ENCODE measurements at regions not wholly inside any gene's neighbourhood (a gene's known extent, or its start where the extent isn't known, plus 50 kb on each side); places are given as distances from the start of the nearest gene placed in this dataset.

GRCh38 chr7:46979439-46979838 is 602.5 kb downstream of the TNS3 start:
- H3K9me3 ChIP-seq (ENCODE audit: control insufficient read depth, insufficient read depth, low read length), result no peaks in the 10 kb centered on the region
- POLR2A ChIA-PET, result no interaction called here
- H3K27me3 ChIP-seq (ENCODE audit: control insufficient read depth, insufficient read depth, low read length), result no peaks in the 10 kb centered on the region
- CTCF ChIA-PET, result no interaction called here
- no peak for TF ChIP-seq CTCF (IDR thresholded peaks at IDR 0.05; ENCODE audit: low read depth, low read length)
- no peak for DNase-seq (ENCODE audit: low read depth, low spot score)
- no peak overlapping the region for H3K4me3 ChIP-seq (ENCODE audit: low read depth, low read length)
- no peak overlapping the region for H3K27ac ChIP-seq (ENCODE audit: low read depth, low read length)

GRCh38 chr7:46975493-46975892 is 606.4 kb downstream of the TNS3 start:
- DNase-seq (ENCODE audit: low read depth, low spot score), result no peak
- ChIA-PET POLR2A (no interaction called here), CTCF (no interaction called here)
- Histone ChIP-seq H3K27ac (ENCODE audit: low read depth, low read length) (no peak overlapping the region), H3K9me3 (ENCODE audit: control insufficient read depth, insufficient read depth, low read length) (no peaks in the 10 kb centered on the region), H3K4me3 (ENCODE audit: low read depth, low read length) (no peak overlapping the region), H3K27me3 (ENCODE audit: control insufficient read depth, insufficient read depth, low read length) (no peaks in the 10 kb centered on the region)
- no peak for TF ChIP-seq CTCF (IDR thresholded peaks at IDR 0.05; ENCODE audit: low read depth, low read length)

- TF ChIP-seq CTCF (IDR thresholded peaks at IDR 0.05; ENCODE audit: low read depth, low read length), result no peak
- H3K4me3 ChIP-seq (ENCODE audit: low read depth, low read length), result no peak overlapping the region
- peak; percentile 30 for DNase-seq (ENCODE audit: low read depth, low spot score)
- CTCF ChIA-PET, result no interaction called here
- peak overlapping the region; percentile 84 for H3K27ac ChIP-seq (ENCODE audit: low read depth, low read length)
- no peaks in the 10 kb centered on the region for H3K9me3 ChIP-seq (ENCODE audit: control insufficient read depth, insufficient read depth, low read length)
- no peaks in the 10 kb centered on the region for H3K27me3 ChIP-seq (ENCODE audit: control insufficient read depth, insufficient read depth, low read length)
- POLR2A ChIA-PET, result interaction anchor here (1.0 kb wide), 1 partner anchor 63 kb away, joined by 3 read pairs; no protein-coding TSS in a partner anchor
Observed at GRCh38 chr7:46972205-46972604, 609.7 kb downstream of the TNS3 start.

GRCh38 chr7:46970476-46970875 is 611.4 kb downstream of the TNS3 start:
- Histone ChIP-seq H3K9me3 (ENCODE audit: control insufficient read depth, insufficient read depth, low read length) (no peaks in the 10 kb centered on the region), H3K27me3 (ENCODE audit: control insufficient read depth, insufficient read depth, low read length) (no peaks in the 10 kb centered on the region), H3K27ac (ENCODE audit: low read depth, low read length) (no peak overlapping the region), H3K4me3 (ENCODE audit: low read depth, low read length) (no peak overlapping the region)
- ChIA-PET CTCF (no interaction called here), POLR2A (no interaction called here)
- no peak for DNase-seq (ENCODE audit: low read depth, low spot score)
- no peak for TF ChIP-seq CTCF (IDR thresholded peaks at IDR 0.05; ENCODE audit: low read depth, low read length)

GRCh38 chr7:46970131-46970430 is 611.8 kb downstream of the TNS3 start:
- Histone ChIP-seq H3K4me3 (ENCODE audit: low read depth, low read length) (no peak overlapping the region), H3K27me3 (ENCODE audit: control insufficient read depth, insufficient read depth, low read length) (no peaks in the 10 kb centered on the region), H3K9me3 (ENCODE audit: control insufficient read depth, insufficient read depth, low read length) (no peaks in the 10 kb centered on the region), H3K27ac (ENCODE audit: low read depth, low read length) (no peak overlapping the region)
- POLR2A ChIA-PET, result no interaction called here
- DNase-seq (ENCODE audit: low read depth, low spot score), result no peak
- CTCF ChIA-PET, result no interaction called here
- no peak for TF ChIP-seq CTCF (IDR thresholded peaks at IDR 0.05; ENCODE audit: low read depth, low read length)
